B cell (primary cell): ENCODE measurements at regions not wholly inside any gene's neighbourhood (a gene's known extent, or its start where the extent isn't known, plus 50 kb on each side); places are given as distances from the start of the nearest gene placed in this dataset.

Experiments
- ATAC-seq: fragments of 200-7000 bp; cut with Tn5 transposase; one replicate; pipeline ENCODE4 v1.10.0; 2021; ENCODE audit warnings: low read depth, mild to moderate bottlenecking, moderate number of reproducible peaks, moderate library complexity
- CTCF ChIA-PET: fragments of 350-600 bp; sonication (Branson Sonifier 250); formaldehyde crosslinking; loops from one replicate; lab custom pipeline; 2021; ENCODE audit warnings: antibody characterized with exemption, inconsistent platforms; lab: Charles Lee
- POLR2A ChIA-PET: fragments of 350-600 bp; sonication (Branson Sonifier 250); formaldehyde crosslinking; loops from one replicate; lab custom pipeline; 2021; ENCODE audit warnings: antibody characterized with exemption; lab: Charles Lee
- DNase-seq: peaks from one replicate; pipeline ENCODE4 v3.0.0; 2013
- H2AFZ ChIP-seq: 2 replicates; pipeline ENCODE4 v1.6.1; 2012; ENCODE audit warnings: mild to moderate bottlenecking, low read depth, low read length; ENCODE audit not compliant: insufficient read depth, poor library complexity, severe bottlenecking
- H3K27ac ChIP-seq, 2 donors: 1 replicate in 1 of 2; 2 replicates in 1 of 2; pipeline ENCODE4 v1.5.1; 2012 to 2013; ENCODE audit warnings: low read length in 2 of 2, mild to moderate bottlenecking in 2 of 2, moderate library complexity in 1 of 2
- H3K27me3 ChIP-seq, 4 experiments: fragments of 200-600 bp in 1 of 4; sonication (generic) in 1 of 4; replicated peaks in 1 of 4; 1 replicate in 2 of 4; 2 replicates in 2 of 4; pipeline versions ENCODE4 v1.6.1 to v1.7.0; 2013 to 2016; ENCODE audit warnings: low read length in 3 of 4, mild to moderate bottlenecking in 2 of 4, mixed read lengths in 1 of 4, moderate library complexity in 1 of 4; ENCODE audit not compliant: insufficient read depth in 4 of 4, control insufficient read depth in 3 of 4; ENCODE audit errors: control extremely low read depth in 1 of 4
- H3K36me3 ChIP-seq, 2 experiments: replicated peaks in 1 of 2; 1 replicate in 1 of 2; 2 replicates in 1 of 2; pipeline versions ENCODE4 v1.6.1 to v1.7.1; 2013; ENCODE audit warnings: low read length in 1 of 2; ENCODE audit not compliant: insufficient read depth in 2 of 2, control insufficient read depth in 1 of 2; ENCODE audit errors: control extremely low read depth in 1 of 2, extremely low read depth in 1 of 2
- H3K4me1 ChIP-seq, 2 donors: fragments of 200-600 bp in 1 of 2; sonication (generic) in 1 of 2; 1 replicate in 1 of 2; 2 replicates in 1 of 2; pipeline versions ENCODE4 v1.5.1 to v1.6.1; 2013 to 2017; ENCODE audit warnings: low read length in 2 of 2; ENCODE audit not compliant: control insufficient read depth in 2 of 2, insufficient read depth in 2 of 2
- H3K4me2 ChIP-seq: replicated peaks from 2 replicates; pipeline ENCODE3; 2012; ENCODE audit warnings: mild to moderate bottlenecking, low read depth, low read length; ENCODE audit not compliant: poor library complexity, severe bottlenecking
- H3K4me3 ChIP-seq, 5 experiments: fragments of 200-600 bp in 1 of 5; sonication (generic) in 1 of 5; 1 replicate in 3 of 5; 2 replicates in 2 of 5; pipeline versions ENCODE4 v1.5.1 to v1.7.0; 2011 to 2016; ENCODE audit warnings: low read length in 4 of 5, mild to moderate bottlenecking in 4 of 5, low read depth in 2 of 5, control low read depth in 1 of 5, moderate library complexity in 1 of 5; ENCODE audit not compliant: insufficient read depth in 1 of 5; ENCODE audit errors: control extremely low read depth in 1 of 5, extremely low read depth in 1 of 5
- H3K79me2 ChIP-seq: fragments of 200-600 bp; sonication (generic); one replicate; pipeline ENCODE4 v1.6.0; 2016; ENCODE audit warnings: low read length; ENCODE audit not compliant: control insufficient read depth, insufficient read depth
- H3K9ac ChIP-seq: fragments of 200-600 bp; sonication (generic); 2 replicates; pipeline ENCODE4 v1.6.1; 2017; ENCODE audit warnings: mild to moderate bottlenecking, low read length, moderate library complexity
- H3K9me3 ChIP-seq, 3 donors: one replicate each; pipeline versions ENCODE4 v1.6.1 to v1.7.1; 2013; ENCODE audit warnings: low read length in 2 of 3; ENCODE audit not compliant: control insufficient read depth in 2 of 3, insufficient read depth in 1 of 3; ENCODE audit errors: control extremely low read depth in 1 of 3
- H4K20me1 ChIP-seq: 2 replicates; pipeline ENCODE4 v1.6.0; 2012; ENCODE audit warnings: mild to moderate bottlenecking, low read length; ENCODE audit not compliant: insufficient read depth, control insufficient read depth, poor library complexity, severe bottlenecking
- H3K27ac Mint-ChIP-seq: one replicate; pipeline ENCODE4 v1.8.0; 2021; ENCODE audit warnings: mixed read lengths
- H3K27me3 Mint-ChIP-seq: one replicate; pipeline ENCODE4 v1.8.0; 2021; ENCODE audit warnings: mixed read lengths
- H3K4me1 Mint-ChIP-seq: one replicate; pipeline ENCODE4 v1.8.0; 2021; ENCODE audit warnings: mixed read lengths
- H3K4me3 Mint-ChIP-seq: one replicate; pipeline ENCODE4 v1.8.0; 2021; ENCODE audit warnings: mixed read lengths
- H3K9me3 Mint-ChIP-seq: one replicate; pipeline ENCODE4 v1.8.0; 2022; ENCODE audit warnings: mixed read lengths; ENCODE audit not compliant: insufficient read depth
- CTCF ChIP-seq: fragments of 200-600 bp; IDR thresholded peaks from one replicate; pipeline ENCODE4 v1.8.0; 2022; ENCODE audit warnings: antibody characterized with exemption, mild to moderate bottlenecking
- EZH2 ChIP-seq: IDR thresholded peaks from 2 replicates; pipeline ENCODE4 v1.6.1; 2012; ENCODE audit warnings: borderline replicate concordance, low read depth, mild to moderate bottlenecking, moderate library complexity, low read length; ENCODE audit not compliant: insufficient read depth, poor library complexity, severe bottlenecking
- WGBS: methylation state at CpG from one replicate; pipeline ENCODE4 v1.1.5; 2013; ENCODE audit warnings: missing lambda C conversion rate; ENCODE audit not compliant: insufficient coverage; 5-methylcytosine and 5-hydroxymethylcytosine counted together
- intact Hi-C: fragments of 100-400 bp; cut with micrococcal nuclease; formaldehyde crosslinking; loops from one replicate; pipeline ENCODE4 v1.10.0; 2022

- Mint-ChIP-seq H3K4me1 (no peaks in the 10 kb centered on the region), H3K4me3 (no peak overlapping the region), H3K27ac (no peak overlapping the region), H3K27me3 (peaks cover 7% of the 10 kb centered on the region), H3K9me3 (peaks cover 2% of the 10 kb centered on the region)
- Histone ChIP-seq H3K9ac (no peak overlapping the region), H2AFZ (no peak overlapping the region), H3K36me3 (no peaks in the 10 kb centered on the region), H3K9me3 (peaks cover 0 to 19% (median 0%) of the 10 kb centered on the region in 3 donors), H3K4me2 (no peak overlapping the region), H4K20me1 (no peaks in the 10 kb centered on the region), H3K4me3 (no peak overlapping the region), H3K79me2 (no peaks in the 10 kb centered on the region), H3K4me1 (no peaks in the 10 kb centered on the region), H3K27ac (no peak overlapping the region), H3K27me3 (no peaks in the 10 kb centered on the region)
- TF ChIP-seq EZH2 (no peak), CTCF (no peak)
- CTCF ChIA-PET, result no interaction called here
- POLR2A ChIA-PET, result no interaction called here
- DNase-seq, result no peak
- WGBS, result 92% methylated on average over 4 of the region's 10 CpGs
- ATAC-seq, result no peak
- intact Hi-C loops, result no loop called here
Observed at GRCh38 chr16:86424398-86424797, 85.9 kb upstream of the FOXF1 start.

- Mint-ChIP-seq H3K27me3 (peaks cover 7% of the 10 kb centered on the region), H3K4me3 (no peak overlapping the region), H3K27ac (no peak overlapping the region), H3K4me1 (no peaks in the 10 kb centered on the region), H3K9me3 (peaks cover 2% of the 10 kb centered on the region)
- H3K27me3 ChIP-seq, result no peaks in the 10 kb centered on the region
- no peak overlapping the region for H3K4me2 ChIP-seq
- H4K20me1 ChIP-seq, result no peaks in the 10 kb centered on the region
- no peak for ATAC-seq
- H3K9me3 ChIP-seq, result peaks cover 0 to 21% (median 0%) of the 10 kb centered on the region in 3 donors
- no peak overlapping the region for H3K9ac ChIP-seq
- H3K4me1 ChIP-seq, result no peaks in the 10 kb centered on the region
- no peak overlapping the region for H3K4me3 ChIP-seq
- DNase-seq, result no peak
- H3K27ac ChIP-seq, result no peak overlapping the region
- POLR2A ChIA-PET, result no interaction called here
- intact Hi-C loops, result no loop called here
- TF ChIP-seq CTCF, result no peak
- TF ChIP-seq EZH2, result no peak
- no peaks in the 10 kb centered on the region for H3K36me3 ChIP-seq
- H3K79me2 ChIP-seq, result no peaks in the 10 kb centered on the region
- CTCF ChIA-PET, result no interaction called here
- 92% methylated on average over 7 of the region's 9 CpGs for WGBS
- H2AFZ ChIP-seq, result no peak overlapping the region
Observed at GRCh38 chr16:86424985-86425384, 85.3 kb upstream of the FOXF1 start.
